ENCODE measurements at regions not wholly inside any gene's neighbourhood (a gene's known extent, or its start where the extent isn't known, plus 50 kb on each side); places are given as distances from the start of the nearest gene placed in this dataset.
A peak's percentile ranks its signal among the peaks of the same experiment; 100 is the strongest.

- POLR2A ChIA-PET: interaction anchor here (1.0 kb wide), 1 partner anchor 586 kb away, joined by 3 read pairs; the partner anchor contains the start of gene JAG1
Measured at GRCh38 chr20:11260611-11261010, 586.8 kb upstream of the JAG1 start.

GRCh38 chr20:11261533-11262000, 587.8 kb upstream of the JAG1 start:
- peak; percentile 60 for ATAC-seq
- in situ Hi-C loops (cut with HindIII; ENCODE audit: extremely low pct_ligation_motif_present, low pct_unique_long_range_greater_than_20kb): no loop called here
- no peak overlapping the region for H2AFZ ChIP-seq (ENCODE audit: low read length)

More at GRCh38 chr20:11260611-11261010, 586.8 kb upstream of the JAG1 start:
- Histone ChIP-seq H3K27me3 (ENCODE audit: control insufficient read depth in 1 of 2, insufficient read depth in 2 of 2, low read length in 2 of 2) (no peaks in the 10 kb centered on the region), H3K36me3 (replicated peaks in 1 of 2; ENCODE audit: control insufficient read depth in 1 of 2, insufficient read depth in 2 of 2, low read length in 2 of 2) (no peaks in the 10 kb centered on the region), H3K79me2 (ENCODE audit: insufficient read depth, low read length) (no peaks in the 10 kb centered on the region), H3K4me1 (ENCODE audit: insufficient read depth, low read length) (no peaks in the 10 kb centered on the region), H3K4me2 (ENCODE audit: low read depth, low read length) (no peak overlapping the region), H3K9me3 (ENCODE audit: low read length) (no peaks in the 10 kb centered on the region; the same call in 1 of the 2 replicates), H2AFZ (ENCODE audit: low read length) (no peak overlapping the region), H3K9ac (ENCODE audit: insufficient read depth, low read depth, low read length) (no peak overlapping the region), H3K4me3 (replicated peaks in 1 of 3; ENCODE audit: insufficient read depth in 1 of 3, low read depth in 2 of 3, low read length in 3 of 3) (no peak overlapping the region), H4K20me1 (ENCODE audit: insufficient read depth, low read length) (no peaks in the 10 kb centered on the region), H3K27ac (ENCODE audit: extremely low read length, insufficient read depth, low read length) (no peak overlapping the region)
- TF ChIP-seq CREB1 (IDR thresholded peaks at IDR 0.05) (peak; percentile 45; the same call in 1 of the 2 replicates), CREB1 (CRISPR knock-in tag; IDR thresholded peaks at IDR 0.05) (no peak), ZBTB25 (CRISPR knock-in tag; IDR thresholded peaks at IDR 0.05) (no peak)
- FAIRE-seq: no peak
- DNase-seq (ENCODE audit: low spot score): no peak
- BruUV-seq (replicated peaks): no TSS peak
- WGBS (ENCODE audit: low lambda C conversion rate): 38% methylated on average over 3 of the region's 3 CpGs
- intact Hi-C loops (cut with micrococcal nuclease; ENCODE audit: unreplicated experiment): no loop called here
- in situ Hi-C loops (cut with HindIII; ENCODE audit: extremely low pct_ligation_motif_present, low pct_unique_long_range_greater_than_20kb): no loop called here
- no peak for ATAC-seq
- CTCF ChIA-PET (ENCODE audit: low intra/inter-chr PET ratio, low total read pairs): no interaction called here

More at GRCh38 chr20:11261533-11262000, 587.8 kb upstream of the JAG1 start:
- H3K4me3 ChIP-seq (replicated peaks in 1 of 3; ENCODE audit: insufficient read depth in 1 of 3, low read depth in 2 of 3, low read length in 3 of 3): no peak overlapping the region
- no peak overlapping the region for H3K27ac ChIP-seq (ENCODE audit: extremely low read length, insufficient read depth, low read length)
- ChIA-PET POLR2A (no interaction called here), CTCF (ENCODE audit: low intra/inter-chr PET ratio, low total read pairs) (no interaction called here)
- no peaks in the 10 kb centered on the region for H3K79me2 ChIP-seq (ENCODE audit: insufficient read depth, low read length)
- H3K9me3 ChIP-seq (ENCODE audit: low read length): no peaks in the 10 kb centered on the region
- WGBS (ENCODE audit: low lambda C conversion rate): 26% methylated on average over 5 of the region's 5 CpGs
- intact Hi-C loops (cut with micrococcal nuclease; ENCODE audit: unreplicated experiment): no loop called here
- no peak for FAIRE-seq
- H3K36me3 ChIP-seq (replicated peaks in 1 of 2; ENCODE audit: control insufficient read depth in 1 of 2, insufficient read depth in 2 of 2, low read length in 2 of 2): no peaks in the 10 kb centered on the region
- DNase-seq (ENCODE audit: low spot score): no peak
- no peaks in the 10 kb centered on the region for H3K27me3 ChIP-seq (ENCODE audit: control insufficient read depth in 1 of 2, insufficient read depth in 2 of 2, low read length in 2 of 2)
- no peaks in the 10 kb centered on the region; the same call in 1 of the 2 replicates for H3K4me1 ChIP-seq (ENCODE audit: insufficient read depth, low read length)
- BruUV-seq (replicated peaks): no TSS peak
- H3K9ac ChIP-seq (ENCODE audit: insufficient read depth, low read depth, low read length): no peak overlapping the region
- TF ChIP-seq ZNF430 (CRISPR knock-in tag; IDR thresholded peaks at IDR 0.05) (no peak), KDM6A (CRISPR knock-in tag; IDR thresholded peaks at IDR 0.05; ENCODE audit: low read depth) (no peak), ZNF264 (CRISPR knock-in tag; IDR thresholded peaks at IDR 0.05) (no peak), IRF9 (CRISPR knock-in tag; IDR thresholded peaks at IDR 0.05; ENCODE audit: borderline replicate concordance) (no peak), MBNL3 (CRISPR knock-in tag; conservative IDR thresholded peaks at IDR 0.05) (no peak), ZNF570 (CRISPR knock-in tag; IDR thresholded peaks at IDR 0.05; ENCODE audit: borderline replicate concordance) (no peak), CEBPB (IDR thresholded peaks at IDR 0.05; ENCODE audit: borderline replicate concordance, low read depth, low read length) (no peak), ZNF678 (CRISPR knock-in tag; IDR thresholded peaks at IDR 0.05) (no peak), NR2F1 (CRISPR knock-in tag; IDR thresholded peaks at IDR 0.05) (no peak), MIXL1 (CRISPR knock-in tag; IDR thresholded peaks at IDR 0.05) (no peak), ZBTB21 (CRISPR knock-in tag; IDR thresholded peaks at IDR 0.05) (no peak)
- H4K20me1 ChIP-seq (ENCODE audit: insufficient read depth, low read length): no peaks in the 10 kb centered on the region
- no peak overlapping the region for H3K4me2 ChIP-seq (ENCODE audit: low read depth, low read length)
